A673 (cell line): ENCODE measurements at regions not wholly inside any gene's neighbourhood (a gene's known extent, or its start where the extent isn't known, plus 50 kb on each side); places are given as distances from the start of the nearest gene placed in this dataset.

Experiments used
- CTCF ChIP-seq: fragments of 300-800, 200-600 bp; sonication (generic); conservative IDR thresholded peaks from 2 replicates; pipeline ENCODE4 v1.5.1; 2017; ENCODE audit warnings: low read depth, mild to moderate bottlenecking, antibody characterized with exemption, low read length, moderate library complexity, mixed read lengths
- EZH2 ChIP-seq: fragments of 200-600 bp; sonication (generic); IDR thresholded peaks from 2 replicates; pipeline ENCODE4 v1.6.1; 2017; ENCODE audit warnings: borderline replicate concordance, low read depth, mild to moderate bottlenecking, mixed read lengths, antibody characterized with exemption, low read length; ENCODE audit not compliant: poor library complexity, severe bottlenecking

- no peak for TF ChIP-seq CTCF
- no peak for TF ChIP-seq EZH2
Measured at GRCh38 chr11:92462821-92463220, 238.2 kb downstream of the FAT3 start.
